ENCODE measurements at regions not wholly inside any gene's neighbourhood (a gene's known extent, or its start where the extent isn't known, plus 50 kb on each side); places are given as distances from the start of the nearest gene placed in this dataset.

DNA sequence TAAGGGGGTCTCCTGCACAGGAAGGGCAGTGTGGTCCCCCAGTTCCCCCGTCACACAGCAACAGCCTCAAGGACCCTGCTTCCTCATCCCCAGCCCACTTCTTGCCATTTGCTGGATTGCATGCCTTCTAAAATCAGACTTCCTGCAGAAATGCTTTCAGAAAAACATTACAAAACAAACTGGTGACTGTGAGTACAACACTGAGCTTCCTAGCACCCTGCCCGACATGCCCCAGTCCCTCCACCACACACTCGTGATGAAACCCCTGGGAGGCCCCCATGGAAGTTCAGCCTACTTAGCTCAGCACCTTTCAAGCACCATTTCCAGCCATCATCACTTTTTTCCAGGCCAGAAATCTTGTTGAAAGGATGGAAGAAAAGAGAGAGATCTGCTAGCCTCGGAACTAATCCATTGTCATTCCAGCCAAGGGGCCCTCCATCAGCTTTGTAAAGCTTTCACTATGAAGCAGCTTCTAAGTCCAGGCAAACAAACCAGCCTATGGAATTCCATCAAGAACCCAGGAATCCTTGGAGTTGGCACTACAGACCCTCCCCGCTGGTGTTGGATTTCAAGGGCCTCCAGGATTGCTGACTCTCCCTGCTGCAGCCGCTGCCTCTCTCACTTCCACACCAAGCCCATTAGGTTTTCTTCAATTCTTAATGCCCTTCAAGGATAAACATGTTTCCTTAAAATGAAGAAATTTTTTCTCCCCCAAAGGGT lies 114.6 kb downstream of the C5orf15 start:
- DNase-seq, result no peak

- DNase-seq, result no peak
These were observed 116.9 kb downstream of the C5orf15 start for GRCh38 chr5:133851521-133851920.

DNA sequence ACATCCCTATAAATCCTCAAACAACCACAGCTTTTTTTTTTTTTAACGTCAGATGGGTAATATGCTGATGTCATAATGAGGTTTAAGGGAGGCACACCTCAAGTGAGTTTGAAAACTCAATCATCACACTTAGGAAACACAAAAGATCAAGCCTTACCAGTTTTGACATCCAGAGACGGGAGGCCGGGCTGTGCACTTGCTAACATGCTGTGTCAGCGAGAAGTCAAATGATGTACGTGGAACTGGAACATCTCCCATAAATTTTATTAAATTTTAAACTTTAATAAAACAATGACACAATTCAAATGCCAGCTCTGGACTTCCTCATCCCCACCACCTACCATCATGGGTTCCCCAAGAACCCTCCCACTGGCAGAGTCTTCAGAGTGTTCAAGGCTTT lies 117.6 kb downstream of the C5orf15 start:
- DNase-seq, result no peak

DNA sequence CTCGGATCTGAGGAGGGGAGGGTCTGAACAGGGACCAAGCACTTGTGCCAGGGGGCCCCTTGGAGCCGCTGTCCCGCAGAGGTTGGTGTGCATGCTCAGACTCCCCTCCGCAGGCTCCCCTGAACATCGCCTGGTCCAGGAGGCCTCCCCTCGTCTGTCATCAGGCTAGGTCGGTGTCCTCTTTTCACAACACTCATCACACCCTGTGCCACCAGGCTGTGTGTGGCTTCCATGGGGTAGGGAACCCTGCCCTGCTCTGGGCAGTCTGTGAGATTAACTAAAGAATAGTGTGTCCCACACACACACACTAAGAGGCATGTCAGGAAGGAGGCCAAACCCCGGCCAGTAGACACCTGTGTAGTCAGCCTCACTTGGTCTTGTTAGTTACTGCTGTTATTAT lies 119.3 kb downstream of the C5orf15 start:
- no peak for DNase-seq

- no peak for DNase-seq
These were observed 120.0 kb downstream of the C5orf15 start for GRCh38 chr5:133848341-133848811.

DNA sequence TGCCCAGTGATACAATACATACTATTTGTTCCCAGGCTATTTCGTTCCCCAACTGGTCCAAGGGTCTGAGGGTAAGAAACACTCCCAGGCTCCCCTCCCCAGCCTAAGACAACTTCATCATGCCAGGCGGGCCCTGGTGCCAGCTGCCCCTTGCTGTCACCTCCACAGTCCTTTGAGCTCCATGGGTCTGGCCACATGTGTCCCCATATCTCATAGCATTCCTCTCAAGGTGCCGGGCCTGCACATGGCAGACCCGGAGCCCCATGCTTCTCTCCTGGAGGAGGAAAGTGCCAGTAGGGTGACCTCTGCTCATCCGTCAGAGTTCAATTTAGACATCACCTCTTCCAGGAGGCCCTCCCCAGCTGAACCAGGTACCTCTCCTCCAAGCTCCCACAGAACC lies 120.5 kb downstream of the C5orf15 start:
- DNase-seq, result no peak

GRCh38 chr5:133847301-133847700 lies 121.1 kb downstream of the C5orf15 start:
- DNase-seq, result no peak

GRCh38 chr5:133846478-133847226 lies 121.8 kb downstream of the C5orf15 start:
- no peak for DNase-seq

- no peak for DNase-seq
These were observed 123.2 kb downstream of the C5orf15 start for GRCh38 chr5:133845271-133845670.

- no peak for DNase-seq
These were observed 123.6 kb downstream of the C5orf15 start for GRCh38 chr5:133844836-133845235.

- no peak for DNase-seq
These were observed 124.5 kb downstream of the C5orf15 start for GRCh38 chr5:133843911-133844310.

DNA sequence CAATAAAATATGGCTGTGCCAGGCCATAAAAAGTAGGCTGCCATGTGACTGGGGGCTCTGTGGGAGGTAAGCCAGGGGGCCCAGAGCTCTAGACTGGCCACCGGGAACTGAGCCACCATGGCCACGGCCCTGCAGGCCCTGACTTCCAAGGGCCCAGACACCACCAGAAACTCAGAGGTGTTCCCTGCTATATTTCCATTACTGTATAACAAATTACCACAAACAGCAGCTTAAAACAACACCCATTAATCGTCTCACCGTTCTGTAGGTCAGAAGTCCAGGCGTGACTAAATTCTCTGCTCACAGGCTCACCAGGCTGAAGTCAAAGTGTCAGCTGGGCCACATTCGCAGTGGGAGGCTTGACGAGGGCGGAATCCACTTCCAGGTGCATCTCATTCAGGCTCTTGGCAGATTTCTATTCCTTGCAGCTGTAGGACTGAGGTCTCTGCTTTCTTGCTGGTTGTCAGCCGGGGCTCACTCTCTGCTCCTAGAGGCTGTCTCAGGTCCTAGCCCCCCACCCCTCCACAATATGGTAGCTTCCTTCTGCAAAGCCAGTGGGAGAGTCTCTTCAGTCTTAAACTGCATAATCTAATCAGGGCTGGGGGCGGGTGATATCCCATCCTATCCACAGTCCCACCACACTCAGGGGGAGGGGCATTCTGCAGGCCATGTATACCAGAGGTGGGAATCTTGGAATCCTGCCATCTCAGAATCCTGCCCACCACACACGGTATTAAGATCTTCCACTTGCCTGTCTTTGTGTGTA lies 125.4 kb downstream of the C5orf15 start:
- no peak for DNase-seq

DNA sequence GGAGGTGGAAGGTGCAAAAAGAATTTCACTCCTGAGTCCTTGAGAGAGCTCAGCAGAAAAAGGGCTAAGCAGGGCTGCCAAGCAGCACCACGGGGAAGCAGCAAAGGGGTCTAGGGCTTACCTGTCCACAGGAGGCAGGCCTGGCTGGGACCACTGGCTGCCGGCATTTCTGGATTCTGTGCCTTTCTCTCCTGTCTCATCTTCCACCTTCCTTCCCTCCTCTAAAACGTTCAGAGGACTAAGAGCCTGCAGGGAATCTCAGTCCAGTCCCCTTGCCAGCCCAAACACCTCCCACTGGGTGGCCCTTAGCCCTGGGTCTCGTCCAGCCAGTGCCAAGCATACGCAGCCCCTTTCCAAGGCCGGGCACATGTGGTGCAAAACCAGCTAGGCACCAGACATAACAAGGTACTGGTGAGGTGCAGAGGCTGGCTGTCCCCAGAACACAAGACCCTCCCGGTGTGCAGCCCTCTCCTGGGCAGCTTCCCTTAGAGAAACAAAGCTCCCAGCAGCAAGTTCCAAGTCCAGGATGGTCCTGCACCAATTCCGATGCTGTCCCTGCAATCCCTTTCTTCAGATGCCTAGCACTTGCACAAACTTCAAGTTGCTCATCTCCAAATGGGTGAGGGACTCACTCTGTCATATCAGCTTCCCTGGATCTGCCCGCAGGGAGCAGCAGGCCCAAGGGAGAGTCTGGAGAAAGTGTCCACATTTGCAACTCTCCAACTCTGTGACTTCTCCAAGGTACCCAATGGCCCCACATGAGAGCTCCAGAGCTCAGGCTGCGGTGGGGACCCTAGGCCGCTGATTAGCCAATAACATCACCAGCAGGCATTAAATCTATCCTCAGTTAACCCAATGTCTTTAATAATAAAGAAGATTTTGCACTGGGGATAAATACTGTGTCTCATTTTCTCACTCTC lies 126.3 kb downstream of the C5orf15 start:
- no peak for DNase-seq

DNA sequence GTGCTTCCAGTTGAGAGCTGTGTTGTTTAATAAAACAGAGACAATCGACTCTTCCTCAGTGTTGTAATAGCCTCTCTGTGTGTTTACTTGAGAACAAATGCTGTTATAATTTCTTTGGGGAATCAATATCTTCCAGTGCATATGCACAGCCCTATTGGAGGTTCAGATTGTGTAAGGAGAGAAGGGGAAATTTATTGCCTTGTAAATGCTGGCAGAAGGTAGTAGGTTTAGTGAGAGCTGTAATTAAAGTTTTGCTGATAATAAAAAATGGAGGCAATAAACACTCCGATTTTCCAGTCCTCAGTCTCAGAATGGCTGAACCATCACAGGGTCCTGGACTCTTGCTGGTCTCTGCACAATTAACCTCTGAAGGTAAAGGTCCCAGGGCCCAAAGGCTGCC lies 128.3 kb downstream of the C5orf15 start:
- no peak for DNase-seq

GRCh38 chr5:133839721-133840120 lies 128.7 kb downstream of the C5orf15 start:
- DNase-seq, result no peak

GRCh38 chr5:133839090-133839489 lies 129.3 kb downstream of the C5orf15 start:
- DNase-seq, result no peak

- no peak for DNase-seq
These were observed 130.1 kb downstream of the C5orf15 start for GRCh38 chr5:133838286-133838685.

- peak; percentile 22 for DNase-seq
These were observed 136.8 kb downstream of the C5orf15 start for GRCh38 chr5:133831491-133832224.

DNA sequence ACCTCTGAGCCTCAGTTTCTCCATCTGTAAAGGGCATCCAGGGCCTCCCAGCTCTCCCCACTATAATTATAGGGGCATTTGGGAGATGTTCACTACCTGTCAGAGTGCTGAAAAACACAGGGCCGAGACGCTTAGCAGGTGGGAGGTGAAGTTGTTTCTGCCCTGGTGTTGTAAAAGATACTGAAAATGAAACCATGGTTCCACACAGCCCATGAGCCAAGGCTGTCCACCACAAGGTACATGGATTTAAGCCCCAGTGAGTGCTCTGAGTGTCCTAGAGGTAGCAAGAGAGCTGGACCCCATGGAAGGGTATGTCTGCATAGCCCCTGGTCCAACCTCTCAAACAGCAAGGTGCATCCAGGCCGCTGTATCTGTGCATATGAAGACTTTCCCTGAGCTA lies 137.5 kb downstream of the C5orf15 start:
- DNase-seq, result no peak

DNA sequence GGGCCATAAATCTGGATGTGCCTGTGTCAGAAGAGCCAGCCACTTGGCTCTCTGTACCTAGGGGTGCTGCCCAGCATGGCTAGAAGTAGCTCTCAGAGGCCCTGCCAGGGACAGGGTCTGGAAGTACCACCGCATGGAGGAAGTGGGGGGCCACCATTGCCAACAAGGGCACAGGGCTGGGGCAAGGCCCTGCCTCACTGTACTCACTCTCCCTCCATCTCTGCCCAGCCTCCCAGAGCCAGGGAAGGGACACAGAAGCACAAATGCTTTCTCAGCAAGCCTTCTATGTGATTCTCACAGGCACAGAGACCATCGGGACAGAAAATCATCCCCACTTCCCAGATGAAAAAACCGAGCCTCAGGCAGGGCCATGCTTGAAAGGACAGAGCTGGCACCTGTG lies 138.1 kb downstream of the C5orf15 start:
- DNase-seq, result no peak

DNA sequence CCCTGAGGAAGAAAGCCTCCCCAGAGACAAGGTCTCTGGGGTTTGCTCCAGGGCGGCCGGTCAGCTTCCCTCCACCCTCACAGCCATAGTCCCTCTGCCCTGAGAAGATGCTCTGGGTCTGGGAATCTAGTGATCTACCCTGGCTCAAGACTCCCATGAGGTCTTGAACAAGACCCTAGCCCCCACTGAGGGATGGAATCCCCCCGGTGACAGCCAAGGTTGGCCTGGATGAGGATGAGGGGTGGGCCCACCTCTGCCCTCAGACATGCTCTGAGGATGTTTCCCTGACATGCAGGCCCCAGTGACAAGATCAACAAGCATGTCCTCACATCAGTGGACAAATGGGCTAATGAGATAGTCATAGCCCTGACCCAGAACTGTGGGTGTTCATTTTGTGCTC lies 138.6 kb downstream of the C5orf15 start:
- no peak for DNase-seq

GRCh38 chr5:133828722-133829121 lies 139.7 kb downstream of the C5orf15 start:
- DNase-seq, result no peak
